ENCODE measurements at regions not wholly inside any gene's neighbourhood (a gene's known extent, or its start where the extent isn't known, plus 50 kb on each side); places are given as distances from the start of the nearest gene placed in this dataset.

- no peak for TF ChIP-seq ZNF462 (CRISPR knock-in tag; IDR thresholded peaks at IDR 0.05)
These were observed 814.2 kb downstream of the PDHA2 start (continued) for GRCh38 chr4:96654045-96654444.

GRCh38 chr4:96670381-96670780 lies 830.5 kb downstream of the PDHA2 start:
- no peaks in the 10 kb centered on the region for H3K79me2 ChIP-seq (replicated peaks; ENCODE audit: insufficient read depth)
- DNase-seq (ENCODE audit: low spot score), result no peak
- no peaks in the 10 kb centered on the region for H3F3A ChIP-seq (replicated peaks; ENCODE audit: low read depth)
- H4K20me1 ChIP-seq (replicated peaks; ENCODE audit: insufficient read depth), result no peaks in the 10 kb centered on the region
- H2AFZ ChIP-seq, result no peak overlapping the region
- H3K4me2 ChIP-seq, result no peak overlapping the region
- Mint-ChIP-seq H3K4me1 (peaks cover 3% of the 10 kb centered on the region; the same call in 2 of the 3 replicates), H3K9me3 (no peaks in the 10 kb centered on the region; the same call in 2 of the 3 replicates), H3K4me3 (no peak overlapping the region), H3K27me3 (ENCODE audit: insufficient read depth, low read depth, poor library complexity) (no peaks in the 10 kb centered on the region), H3K27ac (no peak overlapping the region), H3K36me3 (ENCODE audit: low read depth) (no peaks in the 10 kb centered on the region)
- TF ChIP-seq POLR2AphosphoS5 (IDR thresholded peaks at IDR 0.05; ENCODE audit: low read depth), result no peak
- no peaks in the 10 kb centered on the region for H3K4me1 ChIP-seq (ENCODE audit: insufficient read depth)
- H3K9me2 ChIP-seq (ENCODE audit: insufficient read depth), result no peaks in the 10 kb centered on the region
- no peak overlapping the region for H3K27ac ChIP-seq (ENCODE audit: low read depth)
- H3K4me3 ChIP-seq, result no peak overlapping the region
- no peak for ATAC-seq
- no peaks in the 10 kb centered on the region for H3K36me3 ChIP-seq (ENCODE audit: insufficient read depth)
- H3K27me3 ChIP-seq (ENCODE audit: insufficient read depth), result no peaks in the 10 kb centered on the region

- no peaks in the 10 kb centered on the region for H3K79me2 ChIP-seq (replicated peaks; ENCODE audit: insufficient read depth)
- Mint-ChIP-seq H3K27me3 (ENCODE audit: insufficient read depth, low read depth, poor library complexity) (no peaks in the 10 kb centered on the region), H3K36me3 (ENCODE audit: low read depth) (no peaks in the 10 kb centered on the region), H3K27ac (no peak overlapping the region), H3K4me1 (peaks cover 2% of the 10 kb centered on the region; the same call in 2 of the 3 replicates), H3K9me3 (no peaks in the 10 kb centered on the region), H3K4me3 (no peak overlapping the region)
- ATAC-seq, result no peak
- H3K4me2 ChIP-seq, result no peak overlapping the region
- no peak overlapping the region for H2AFZ ChIP-seq
- H3K36me3 ChIP-seq (ENCODE audit: insufficient read depth), result no peaks in the 10 kb centered on the region
- H3F3A ChIP-seq (replicated peaks; ENCODE audit: low read depth), result no peaks in the 10 kb centered on the region
- no peaks in the 10 kb centered on the region for H3K4me1 ChIP-seq (ENCODE audit: insufficient read depth)
- H3K27me3 ChIP-seq (ENCODE audit: insufficient read depth), result no peaks in the 10 kb centered on the region
- H3K4me3 ChIP-seq, result no peak overlapping the region
- no peaks in the 10 kb centered on the region for H3K9me2 ChIP-seq (ENCODE audit: insufficient read depth)
- no peak for DNase-seq (ENCODE audit: low spot score)
- H4K20me1 ChIP-seq (replicated peaks; ENCODE audit: insufficient read depth), result no peaks in the 10 kb centered on the region
- no peak overlapping the region for H3K27ac ChIP-seq (ENCODE audit: low read depth)
- TF ChIP-seq REST (IDR thresholded peaks at IDR 0.05; ENCODE audit: unreplicated experiment) (no peak), ETS1 (IDR thresholded peaks at IDR 0.05) (no peak), NANOG (IDR thresholded peaks at IDR 0.05; ENCODE audit: borderline replicate concordance) (no peak), EZH2 (IDR thresholded peaks at IDR 0.05; ENCODE audit: low read depth, unreplicated experiment) (no peak), POLR2AphosphoS5 (IDR thresholded peaks at IDR 0.05; ENCODE audit: low read depth) (no peak), ZNF114 (CRISPR knock-in tag; IDR thresholded peaks at IDR 0.05) (no peak), STAT1 (IDR thresholded peaks at IDR 0.05; ENCODE audit: unreplicated experiment) (no peak), EZH2phosphoT487 (IDR thresholded peaks at IDR 0.05; ENCODE audit: unreplicated experiment) (no peak), JUNB (IDR thresholded peaks at IDR 0.05; ENCODE audit: unreplicated experiment) (no peak)
These were observed 835.5 kb downstream of the PDHA2 start for GRCh38 chr4:96675416-96675815.

Data from GM23338 (cell line).